NCI-H2227 (cell line): ENCODE measurements at regions not wholly inside any gene's neighbourhood (a gene's known extent, or its start where the extent isn't known, plus 50 kb on each side); places are given as distances from the start of the nearest gene placed in this dataset.

Experiments used
- DNase-seq: peaks from one replicate; lab custom pipeline; 2025; ENCODE audit not compliant: unreplicated experiment; lab: John Stamatoyannopoulos, UW

- DNase-seq: no peak
Observed at GRCh38 chr17:5817475-5818395, 233.4 kb upstream of the NLRP1 start.

- no peak for DNase-seq
Observed at GRCh38 chr17:5819396-5819795, 235.1 kb upstream of the NLRP1 start.

GRCh38 chr17:5819921-5820685 is 235.8 kb upstream of the NLRP1 start:
- DNase-seq: no peak

GRCh38 chr17:5820721-5821456 is 236.6 kb upstream of the NLRP1 start:
- no peak for DNase-seq

- no peak for DNase-seq
Observed at GRCh38 chr17:5821803-5822202, 237.5 kb upstream of the NLRP1 start.

GRCh38 chr17:5822281-5823060 is 238.2 kb upstream of the NLRP1 start:
- DNase-seq: no peak

GRCh38 chr17:5823219-5823618 is 238.9 kb upstream of the NLRP1 start:
- no peak for DNase-seq

GRCh38 chr17:5825717-5826330 is 241.5 kb upstream of the NLRP1 start:
- DNase-seq: no peak

GRCh38 chr17:5826384-5826783 is 242.1 kb upstream of the NLRP1 start:
- no peak for DNase-seq

- no peak for DNase-seq
Observed at GRCh38 chr17:5830921-5831320, 239.3 kb upstream of the WSCD1 start.

GRCh38 chr17:5832886-5833285 is 237.3 kb upstream of the WSCD1 start:
- DNase-seq: peak; percentile 12

- no peak for DNase-seq
Observed at GRCh38 chr17:5837055-5837491, 233.1 kb upstream of the WSCD1 start.

GRCh38 chr17:5838661-5839300 is 231.4 kb upstream of the WSCD1 start:
- DNase-seq: no peak

- DNase-seq: no peak
Observed at GRCh38 chr17:5840811-5841446, 229.2 kb upstream of the WSCD1 start.

- no peak for DNase-seq
Observed at GRCh38 chr17:5841862-5842261, 228.3 kb upstream of the WSCD1 start.

GRCh38 chr17:5843366-5844026 is 226.7 kb upstream of the WSCD1 start:
- no peak for DNase-seq

- no peak for DNase-seq
Observed at GRCh38 chr17:5846001-5846400, 224.2 kb upstream of the WSCD1 start.

- no peak for DNase-seq
Observed at GRCh38 chr17:5854871-5855554, 215.2 kb upstream of the WSCD1 start.
